SK-N-SH treated with all-trans-retinoic acid at 6 μM for 48 hours (cell line): ENCODE measurements at regions not wholly inside any gene's neighbourhood (a gene's known extent, or its start where the extent isn't known, plus 50 kb on each side); places are given as distances from the start of the nearest gene placed in this dataset.

Experiments
- BACH2 ChIP-seq: fragments of 250-450 bp; sonication (Bioruptor Pico); IDR thresholded peaks from 2 replicates; pipeline ENCODE4 v1.9.0; 2021; ENCODE audit warnings: mild to moderate bottlenecking, borderline replicate concordance
- ESRRG ChIP-seq: fragments of 250-450 bp; sonication (Bioruptor Pico); IDR thresholded peaks from 2 replicates; pipeline ENCODE4 v1.6.1; 2021; ENCODE audit warnings: mild to moderate bottlenecking
- GLIS3 ChIP-seq: fragments of 250-450 bp; sonication (Bioruptor Pico); IDR thresholded peaks from 2 replicates; pipeline ENCODE4 v1.5.0; 2020; ENCODE audit warnings: mild to moderate bottlenecking, moderate library complexity
- ISL1 ChIP-seq: fragments of 250-450 bp; sonication (Bioruptor Pico); IDR thresholded peaks from 2 replicates; pipeline ENCODE4 v2.1.2; 2022; ENCODE audit warnings: mild to moderate bottlenecking, moderate library complexity
- PATZ1 ChIP-seq: fragments of 250-450 bp; sonication (Bioruptor Pico); IDR thresholded peaks from 2 replicates; pipeline ENCODE4 v1.8.0; 2020; ENCODE audit warnings: mild to moderate bottlenecking, moderate library complexity, borderline replicate concordance
- POU6F1 ChIP-seq: fragments of 250-450 bp; sonication (Bioruptor Pico); IDR thresholded peaks from 2 replicates; pipeline ENCODE4 v1.8.0; 2021; ENCODE audit warnings: low read depth, mild to moderate bottlenecking, moderate library complexity, borderline replicate concordance
- TCF4 ChIP-seq: fragments of 250-450 bp; sonication (Bioruptor Pico); IDR thresholded peaks from 2 replicates; pipeline ENCODE4 v1.8.0; 2021; ENCODE audit warnings: mild to moderate bottlenecking, moderate library complexity, borderline replicate concordance
- TOX ChIP-seq: fragments of 250-450 bp; sonication (Bioruptor Pico); IDR thresholded peaks from 2 replicates; pipeline ENCODE4 v1.8.0; 2021; ENCODE audit warnings: mild to moderate bottlenecking, moderate library complexity, borderline replicate concordance
- ZFP3 ChIP-seq: fragments of 250-450 bp; sonication (Bioruptor Pico); IDR thresholded peaks from 2 replicates; pipeline ENCODE4 v1.5.0; 2020; ENCODE audit warnings: mild to moderate bottlenecking, moderate library complexity
- ZNF8 ChIP-seq: fragments of 450-650 bp; formaldehyde crosslinking; IDR thresholded peaks from 2 replicates; pipeline ENCODE4 v1.5.0; 2020; ENCODE audit warnings: mild to moderate bottlenecking, moderate library complexity

DNA sequence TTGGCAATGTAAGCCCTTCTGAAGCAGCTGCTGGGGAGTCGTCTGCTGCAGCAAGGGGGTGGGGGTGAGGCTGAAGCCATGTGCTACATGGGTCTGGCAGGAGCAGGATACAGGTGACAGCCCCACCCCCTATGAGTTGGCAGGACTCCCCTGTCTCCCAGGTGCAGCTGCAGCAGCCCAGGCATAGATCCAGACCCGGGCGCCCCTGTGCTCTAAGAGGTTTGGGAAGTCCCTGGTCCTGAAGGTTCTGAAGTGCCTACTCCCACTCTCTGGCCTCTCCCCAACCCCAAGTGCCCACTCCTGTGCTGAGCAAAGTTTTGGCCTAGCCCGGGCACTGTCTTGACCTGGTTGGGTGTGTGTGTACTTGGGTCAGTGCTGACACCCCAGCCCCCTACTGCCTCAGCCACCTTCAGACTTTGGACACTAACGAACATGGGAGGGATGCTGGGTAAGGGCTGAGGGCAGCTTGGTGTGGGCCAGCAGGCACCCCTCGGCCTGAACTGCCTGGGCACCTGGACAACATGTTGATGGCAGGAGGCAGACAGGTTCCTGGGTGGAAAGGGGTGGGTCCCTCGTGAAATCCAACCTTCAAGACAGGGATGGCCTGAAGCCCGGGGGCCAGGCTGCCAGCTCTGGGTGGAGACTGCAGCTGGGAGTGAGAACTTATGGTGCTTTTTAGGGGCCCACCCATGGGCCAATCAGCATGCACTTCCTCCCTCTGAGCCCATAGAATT is 54.1 kb upstream of the SLITRK6 start:
- no peak for TF ChIP-seq ISL1 (CRISPR knock-in tag)
- TF ChIP-seq ZNF8 (CRISPR knock-in tag): no peak
- TF ChIP-seq BACH2: no peak
- TF ChIP-seq ESRRG (CRISPR knock-in tag): no peak
- no peak for TF ChIP-seq PATZ1
- TF ChIP-seq TOX (CRISPR knock-in tag): no peak
- no peak for TF ChIP-seq TCF4
- no peak for TF ChIP-seq ZFP3 (CRISPR knock-in tag)
- TF ChIP-seq GLIS3 (CRISPR knock-in tag): no peak
- TF ChIP-seq POU6F1 (CRISPR knock-in tag): no peak
